Activated T-helper 17 cell treated with anti-CD3 and anti-CD28 coated beads, Interleukin-2, amount 50 U/mL, for 72 hours (primary cell): ENCODE measurements at regions not wholly inside any gene's neighbourhood (a gene's known extent, or its start where the extent isn't known, plus 50 kb on each side); places are given as distances from the start of the nearest gene placed in this dataset.
A peak's percentile ranks its signal among the peaks of the same experiment; 100 is the strongest.
"Not testable (repeated sequence)": the region's sequence is repeated elsewhere in the genome, so short reads cannot be mapped to it uniquely, and the experiment has no call there.

ENCODE experiments used
- ATAC-seq: fragments of 150-1000 bp; cut with Tn5 transposase; replicated peaks from 2 replicates; pipeline ENCODE4 v1.10.0; 2021; ENCODE audit warnings: mild to moderate bottlenecking, moderate library complexity
- H3K27ac Mint-ChIP-seq: one replicate; pipeline ENCODE4 v1.8.0; 2022; ENCODE audit warnings: mixed read lengths
- H3K27me3 Mint-ChIP-seq: one replicate; pipeline ENCODE4 v1.8.0; 2022; ENCODE audit warnings: mixed read lengths
- H3K36me3 Mint-ChIP-seq: one replicate; pipeline ENCODE4 v1.8.0; 2022; ENCODE audit warnings: low read depth, mild to moderate bottlenecking, mixed read lengths
- H3K4me1 Mint-ChIP-seq: one replicate; pipeline ENCODE4 v1.8.0; 2022; ENCODE audit warnings: mixed read lengths
- H3K4me3 Mint-ChIP-seq: one replicate; pipeline ENCODE4 v1.8.0; 2022; ENCODE audit warnings: mild to moderate bottlenecking, mixed read lengths
- H3K9me3 Mint-ChIP-seq: one replicate; pipeline ENCODE4 v1.8.0; 2022; ENCODE audit warnings: mixed read lengths

DNA sequence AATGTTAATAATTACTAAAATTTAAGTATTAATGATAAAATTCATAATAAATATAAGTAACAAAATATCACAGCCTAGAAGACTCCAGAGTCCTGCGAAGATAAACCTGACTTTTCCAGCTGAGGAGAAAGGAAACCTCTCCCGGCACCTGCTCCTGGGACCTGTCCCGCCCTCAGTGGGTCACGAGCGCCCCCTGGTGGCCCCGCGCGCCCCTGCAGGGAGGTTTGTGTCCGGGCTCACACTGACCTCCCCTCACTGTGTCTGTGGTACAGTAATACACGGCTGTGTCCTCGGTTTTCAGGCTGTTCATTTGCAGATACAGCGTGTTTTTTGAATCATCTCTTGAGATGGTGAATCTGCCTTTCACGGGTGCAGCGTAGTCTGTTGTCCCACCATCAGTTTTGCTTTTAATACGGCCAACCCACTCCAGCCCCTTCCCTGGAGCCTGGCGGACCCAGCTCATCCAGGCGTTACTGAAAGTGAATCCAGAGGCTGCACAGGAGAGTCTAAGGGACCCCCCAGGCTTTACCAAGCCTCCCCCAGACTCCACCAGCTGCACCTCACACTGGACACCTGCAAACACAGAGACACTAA lies 627.1 kb downstream of the TMEM121 start:
- H3K9me3 Mint-ChIP-seq, H3K27ac Mint-ChIP-seq, ATAC-seq, H3K4me3 Mint-ChIP-seq, H3K27me3 Mint-ChIP-seq, H3K4me1 Mint-ChIP-seq, H3K36me3 Mint-ChIP-seq: not testable (repeated sequence)

DNA sequence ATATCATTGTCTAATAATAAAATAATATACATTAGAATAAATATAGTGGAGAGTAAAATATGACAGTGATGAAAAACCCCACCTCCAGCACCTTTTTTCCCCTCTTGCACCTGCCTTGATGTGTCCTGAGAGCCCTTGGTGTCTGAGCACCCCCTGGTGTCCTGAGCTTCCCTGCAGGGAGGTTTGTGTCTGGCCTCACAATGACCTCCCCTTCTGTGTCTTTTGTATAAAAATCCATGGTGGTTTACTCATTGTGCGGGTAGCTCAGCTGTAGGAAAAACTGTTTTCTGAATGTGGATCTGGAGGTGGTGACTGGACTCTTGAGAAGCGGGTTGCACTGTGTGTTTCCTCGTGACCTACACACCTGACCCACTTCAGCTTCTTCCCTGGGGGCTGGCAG lies 636.9 kb downstream of the TMEM121 start:
- Mint-ChIP-seq H3K27ac (no peak overlapping the region), H3K36me3 (no peaks in the 10 kb centered on the region)

DNA sequence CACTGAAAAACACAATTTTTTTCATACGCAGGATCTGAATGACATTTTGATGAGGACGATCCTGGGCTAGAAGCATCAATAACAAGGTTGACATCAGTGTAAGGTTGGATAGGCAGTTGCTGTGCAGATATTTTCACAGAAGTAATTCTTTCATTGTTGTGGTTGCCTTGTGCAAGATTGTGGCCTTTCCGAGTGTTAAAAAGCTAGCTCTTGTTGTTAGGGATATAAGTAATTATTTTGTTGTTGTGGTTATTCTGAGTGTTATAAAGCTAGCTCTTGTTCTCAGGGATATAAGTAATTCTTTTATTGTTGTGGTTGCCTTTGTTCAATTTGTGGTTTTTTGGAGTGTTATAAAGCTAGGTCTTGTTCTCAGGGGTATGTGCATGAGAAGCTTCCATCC lies 637.4 kb downstream of the TMEM121 start:
- H3K27ac Mint-ChIP-seq, ATAC-seq, H3K27me3 Mint-ChIP-seq, H3K9me3 Mint-ChIP-seq, H3K36me3 Mint-ChIP-seq, H3K4me3 Mint-ChIP-seq: not testable (repeated sequence)
- peaks cover 16% of the 10 kb centered on the region for H3K4me1 Mint-ChIP-seq

More for the DNA sequence above, 636.9 kb downstream of the TMEM121 start:
- no peaks in the 10 kb centered on the region for H3K27me3 Mint-ChIP-seq
- no peak overlapping the region for H3K4me3 Mint-ChIP-seq
- H3K4me1 Mint-ChIP-seq: peaks cover 16% of the 10 kb centered on the region
- no peaks in the 10 kb centered on the region for H3K9me3 Mint-ChIP-seq
- ATAC-seq: no peak

DNA sequence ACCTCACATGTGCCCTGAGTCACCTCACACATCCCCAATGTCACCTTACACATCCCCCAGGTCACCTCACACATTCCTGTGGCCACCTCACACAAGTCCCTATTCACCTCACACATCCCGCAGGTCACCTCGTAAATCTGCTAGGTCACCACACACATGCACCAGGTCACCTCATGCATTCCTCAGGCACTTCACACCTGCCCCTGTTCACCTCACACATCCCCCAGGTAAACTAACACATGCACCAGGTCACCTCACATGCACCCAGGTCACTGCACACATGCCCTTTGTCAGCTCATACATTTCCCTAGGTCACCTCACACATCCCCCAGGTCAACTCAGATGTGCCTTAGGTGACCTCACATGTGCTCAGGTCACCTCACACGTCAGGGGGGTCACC lies 639.8 kb downstream of the TMEM121 start:
- Mint-ChIP-seq H3K4me1 (peaks cover 20% of the 10 kb centered on the region), H3K27ac (no peak overlapping the region), H3K9me3 (no peaks in the 10 kb centered on the region), H3K36me3 (no peaks in the 10 kb centered on the region), H3K27me3 (no peaks in the 10 kb centered on the region), H3K4me3 (no peak overlapping the region)
- ATAC-seq: no peak

DNA sequence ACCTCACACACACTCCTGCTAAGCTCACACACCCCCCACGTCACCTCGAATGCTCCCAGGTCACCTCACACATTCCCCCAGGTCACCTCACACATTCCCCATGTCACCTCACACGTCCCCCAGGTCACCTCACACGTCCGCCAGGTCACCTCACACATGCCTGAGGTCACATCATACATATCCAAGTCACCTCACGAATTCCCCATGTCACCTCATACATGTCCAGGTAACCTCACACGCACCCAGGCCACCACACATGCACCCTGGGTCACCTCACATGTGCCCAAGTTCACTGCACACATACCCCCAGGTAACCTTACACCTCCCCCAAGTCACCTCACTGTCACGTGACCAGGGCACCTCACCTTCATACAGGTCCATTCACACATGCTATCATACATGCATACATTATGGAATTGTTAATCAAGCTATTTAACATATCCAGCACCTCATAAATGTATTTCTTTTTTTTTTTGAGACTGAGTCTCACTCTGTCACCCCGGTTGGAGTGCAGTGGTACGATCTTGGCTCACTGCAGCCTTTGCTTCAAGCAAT lies 640.3 kb downstream of the TMEM121 start:
- ATAC-seq: no peak
- Mint-ChIP-seq H3K27me3 (no peaks in the 10 kb centered on the region), H3K27ac (no peak overlapping the region), H3K4me1 (peaks cover 20% of the 10 kb centered on the region), H3K36me3 (no peaks in the 10 kb centered on the region), H3K4me3 (no peak overlapping the region), H3K9me3 (no peaks in the 10 kb centered on the region)

DNA sequence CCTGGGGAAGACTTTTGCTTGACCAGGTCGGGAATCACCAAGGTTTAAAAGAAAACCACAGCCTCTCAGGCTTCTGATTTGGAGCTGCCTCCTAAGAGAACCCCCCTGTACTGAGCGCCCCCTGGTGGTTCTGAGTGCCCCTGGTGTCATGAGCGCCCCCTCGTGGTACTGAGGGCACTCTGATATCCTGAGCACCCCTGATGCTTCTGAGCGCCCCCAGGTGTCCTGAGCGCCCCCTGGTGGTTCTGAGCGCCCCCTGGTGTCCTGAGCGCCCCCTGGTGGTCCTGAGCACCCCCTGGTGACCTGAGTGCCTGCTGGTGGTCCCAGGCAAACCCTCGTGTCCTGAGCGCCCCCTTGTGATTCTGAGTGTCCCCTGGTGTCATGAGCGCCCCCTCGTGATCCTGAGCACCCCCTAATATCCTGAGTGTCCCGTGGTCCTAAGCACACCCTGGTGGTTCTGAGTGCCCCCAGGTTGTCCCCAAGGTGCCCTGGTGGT lies 643.8 kb downstream of the TMEM121 start:
- H3K4me1 Mint-ChIP-seq: peaks cover 22% of the 10 kb centered on the region
- not testable (repeated sequence) for H3K4me3 Mint-ChIP-seq, ATAC-seq, H3K9me3 Mint-ChIP-seq, H3K27ac Mint-ChIP-seq, H3K27me3 Mint-ChIP-seq, H3K36me3 Mint-ChIP-seq

DNA sequence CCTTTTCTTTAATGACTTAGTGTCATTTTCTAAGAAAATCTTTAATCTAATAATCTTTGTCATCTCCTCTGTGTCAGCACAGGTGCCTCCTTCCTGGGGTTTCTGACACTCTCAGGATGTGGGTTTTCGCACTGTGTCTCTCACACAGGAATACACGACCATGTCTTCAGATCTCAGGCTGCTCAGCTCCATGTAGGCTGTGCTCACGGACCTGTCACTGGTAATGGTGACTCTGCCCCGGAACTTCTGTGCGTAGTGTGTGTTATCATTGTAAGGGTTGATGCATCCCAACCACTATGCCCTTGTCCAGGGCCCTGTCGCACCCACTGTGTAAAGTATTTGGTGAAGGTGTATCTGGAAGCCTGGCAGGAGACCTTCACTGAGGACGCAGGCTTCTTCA lies 647.8 kb downstream of the TMEM121 start:
- Mint-ChIP-seq H3K27me3 (no peaks in the 10 kb centered on the region), H3K9me3 (no peaks in the 10 kb centered on the region), H3K4me1 (peaks cover 42% of the 10 kb centered on the region), H3K27ac (no peak overlapping the region), H3K36me3 (no peaks in the 10 kb centered on the region), H3K4me3 (peak overlapping the region; percentile 42)
- peak; percentile 68 for ATAC-seq

DNA sequence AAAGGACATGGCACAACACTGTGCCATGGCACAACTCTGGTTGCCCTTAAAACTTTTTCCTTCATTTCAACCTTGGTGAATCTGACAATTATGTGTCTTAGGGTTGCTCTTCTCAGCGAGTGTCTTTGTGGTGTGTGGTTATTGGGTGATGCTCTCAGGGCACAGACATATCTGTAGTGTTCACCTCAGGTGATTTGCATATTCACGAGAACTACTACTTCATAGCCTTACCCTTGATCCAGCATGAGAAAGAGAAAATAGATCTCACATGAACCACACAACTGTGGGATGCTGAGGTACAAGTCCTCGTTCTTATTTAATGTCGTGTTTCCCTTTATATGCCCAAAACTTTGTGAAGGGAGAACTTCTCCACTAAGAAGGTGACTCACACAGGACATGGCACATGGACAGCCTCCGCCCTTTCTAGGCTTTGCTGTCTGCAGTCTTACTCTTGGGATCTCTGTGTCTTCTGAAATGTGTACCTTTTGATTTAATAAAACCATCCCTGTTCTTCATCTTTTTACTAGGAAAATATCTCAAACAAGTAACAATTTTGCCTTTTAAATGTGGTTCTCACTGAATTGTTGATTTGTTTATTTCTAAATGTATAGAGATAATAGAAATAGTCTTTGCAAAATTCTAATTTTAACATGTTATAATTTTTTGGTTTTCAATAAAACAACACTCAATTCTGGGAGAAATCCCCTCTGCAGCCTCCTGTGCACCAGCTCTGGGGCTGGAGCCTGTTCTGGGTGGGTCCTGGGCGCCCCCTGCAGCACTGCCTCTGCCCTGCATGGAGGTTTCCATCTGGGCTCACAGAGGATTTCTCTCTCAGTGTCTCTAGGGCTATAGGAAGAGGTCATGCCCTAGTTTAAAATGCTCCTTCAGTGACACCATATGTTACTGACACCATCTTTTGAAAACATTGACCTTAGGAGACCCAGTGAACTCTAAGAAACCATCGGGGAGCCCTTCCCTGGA lies 651.2 kb downstream of the TMEM121 start:
- H3K36me3 Mint-ChIP-seq, H3K27ac Mint-ChIP-seq, H3K27me3 Mint-ChIP-seq, H3K9me3 Mint-ChIP-seq: not testable (repeated sequence)
- H3K4me1 Mint-ChIP-seq: peaks cover 41% of the 10 kb centered on the region
- peak overlapping the region; percentile 5 for H3K4me3 Mint-ChIP-seq
- peak; percentile 97 for ATAC-seq

DNA sequence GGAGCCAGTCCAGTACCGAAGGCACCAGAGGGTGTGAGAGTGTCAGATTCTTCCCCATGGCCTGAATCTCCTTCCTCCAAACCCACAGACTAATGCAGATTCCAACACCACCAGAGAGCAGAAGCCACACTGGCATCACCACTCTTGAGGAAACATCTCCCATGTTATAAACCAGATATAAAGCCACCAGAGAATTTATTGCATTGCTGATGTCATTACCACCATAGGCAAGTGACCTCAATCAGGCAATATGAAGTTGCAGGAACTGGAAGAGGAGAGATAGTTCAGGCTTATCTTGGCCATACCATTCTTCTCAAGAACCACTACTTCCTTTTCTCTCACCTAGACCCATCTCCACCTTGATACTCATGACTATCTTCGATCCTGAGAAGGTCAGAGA lies 653.4 kb downstream of the TMEM121 start:
- H3K4me1 Mint-ChIP-seq: peaks cover 39% of the 10 kb centered on the region
- H3K36me3 Mint-ChIP-seq: no peaks in the 10 kb centered on the region
- no peak overlapping the region for H3K4me3 Mint-ChIP-seq
- H3K27me3 Mint-ChIP-seq: no peaks in the 10 kb centered on the region
- no peak overlapping the region for H3K27ac Mint-ChIP-seq
- ATAC-seq: no peak
- no peaks in the 10 kb centered on the region for H3K9me3 Mint-ChIP-seq

DNA sequence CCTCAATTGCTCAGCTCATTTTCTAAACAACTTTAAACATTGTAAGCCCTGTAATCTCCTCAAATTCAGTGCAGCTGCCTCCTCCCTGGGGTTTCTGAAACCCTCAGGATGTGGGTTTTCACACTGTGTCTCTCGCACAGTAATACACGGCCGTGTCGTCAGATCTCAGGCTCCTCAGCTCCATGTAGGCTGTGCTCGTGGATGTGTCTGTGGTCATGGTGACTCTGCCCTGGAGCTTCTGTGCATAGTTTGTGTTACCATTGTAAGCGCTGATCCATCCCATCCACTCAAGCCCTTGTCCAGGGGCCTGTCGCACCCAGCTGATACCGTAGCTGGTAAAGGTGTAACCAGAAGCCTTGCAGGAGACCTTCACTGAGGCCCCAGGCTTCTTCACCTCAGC lies 658.4 kb downstream of the TMEM121 start:
- H3K4me1 Mint-ChIP-seq: peaks cover 29% of the 10 kb centered on the region
- not testable (repeated sequence) for H3K9me3 Mint-ChIP-seq, H3K27me3 Mint-ChIP-seq, H3K36me3 Mint-ChIP-seq
- H3K27ac Mint-ChIP-seq: peak overlapping the region; percentile 52
- peak; percentile 89 for ATAC-seq
- peak overlapping the region; percentile 56 for H3K4me3 Mint-ChIP-seq

DNA sequence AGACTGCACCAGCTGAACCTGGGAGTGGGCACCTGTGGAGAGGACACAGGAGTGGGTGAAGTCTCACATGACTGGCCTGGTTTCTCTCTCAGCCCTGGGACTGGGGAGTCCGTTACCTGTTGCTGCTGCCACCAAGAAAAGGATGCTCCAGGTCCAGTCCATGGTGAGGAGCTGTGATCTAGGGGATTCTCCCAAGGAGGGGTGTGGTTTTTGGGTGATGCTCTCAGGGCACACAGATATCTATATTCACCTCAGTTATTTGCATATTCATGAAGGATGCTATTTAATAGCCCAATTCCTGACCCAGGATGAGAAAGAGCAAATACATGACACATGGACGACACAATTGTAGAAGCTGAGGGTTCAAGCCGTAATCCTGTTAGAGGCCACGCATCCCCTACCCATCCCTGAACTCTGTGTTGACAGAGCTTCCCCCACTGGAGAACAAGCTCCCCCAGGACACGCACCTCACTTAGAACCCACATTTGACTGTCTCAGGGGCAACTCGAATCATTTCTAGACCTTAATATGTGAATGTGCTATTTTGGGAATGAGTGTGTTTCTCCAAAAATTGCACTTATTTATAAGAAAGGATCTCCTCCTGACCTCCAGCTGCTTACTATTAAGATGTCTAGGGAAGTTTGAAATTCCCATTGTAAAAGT lies 658.9 kb downstream of the TMEM121 start:
- Mint-ChIP-seq H3K4me1 (peaks cover 29% of the 10 kb centered on the region), H3K4me3 (peak overlapping the region; percentile 56), H3K27ac (peak overlapping the region; percentile 52)
- peak; percentile 23 for ATAC-seq
- H3K27me3 Mint-ChIP-seq, H3K36me3 Mint-ChIP-seq, H3K9me3 Mint-ChIP-seq: not testable (repeated sequence)

DNA sequence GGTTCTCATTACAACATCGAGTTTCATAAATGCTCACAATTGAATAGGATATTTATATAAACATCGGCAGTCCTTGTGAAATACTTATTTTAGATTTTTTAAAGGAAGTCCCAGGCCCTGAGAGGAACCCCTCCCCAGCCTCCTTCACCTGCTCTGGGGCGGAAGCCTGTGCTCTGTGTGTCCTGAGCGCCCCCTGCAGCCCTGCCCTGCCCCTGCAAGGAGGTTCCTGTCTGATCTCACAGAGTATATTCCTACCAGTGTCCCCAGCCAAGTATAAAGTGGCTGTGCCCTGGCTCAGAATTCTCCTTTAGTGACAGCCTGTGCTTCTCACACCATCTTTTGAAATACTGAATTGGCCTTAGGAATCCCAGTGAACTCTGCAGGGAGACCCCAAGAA lies 659.5 kb downstream of the TMEM121 start:
- no peaks in the 10 kb centered on the region for H3K27me3 Mint-ChIP-seq
- peak overlapping the region; percentile 52 for H3K27ac Mint-ChIP-seq

DNA sequence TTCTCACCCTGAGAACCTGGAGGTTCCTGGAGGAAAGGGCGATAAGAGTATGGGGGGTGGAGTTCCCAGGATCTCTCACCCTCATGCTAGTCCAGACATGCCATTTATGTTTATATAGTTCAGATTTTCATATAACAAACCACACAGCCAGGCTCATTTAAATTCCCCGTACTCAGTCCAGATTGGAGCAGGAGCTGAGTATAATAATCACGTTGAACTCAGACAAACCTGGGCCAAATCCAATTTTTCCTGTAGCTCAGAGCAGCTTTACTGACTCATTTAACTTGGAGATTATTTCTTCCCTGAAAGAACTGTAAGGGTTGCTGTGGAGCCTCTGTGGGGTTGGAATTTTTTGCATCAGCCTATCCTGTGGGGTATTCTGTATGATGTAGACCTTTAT lies 660.8 kb downstream of the TMEM121 start:
- no peak overlapping the region for H3K4me3 Mint-ChIP-seq
- no peaks in the 10 kb centered on the region for H3K27me3 Mint-ChIP-seq
- no peak overlapping the region for H3K27ac Mint-ChIP-seq
- H3K9me3 Mint-ChIP-seq: no peaks in the 10 kb centered on the region
- H3K36me3 Mint-ChIP-seq: no peaks in the 10 kb centered on the region
- ATAC-seq: no peak
- H3K4me1 Mint-ChIP-seq: peaks cover 29% of the 10 kb centered on the region

More for the DNA sequence above, 659.5 kb downstream of the TMEM121 start:
- Mint-ChIP-seq H3K36me3 (no peaks in the 10 kb centered on the region), H3K9me3 (no peaks in the 10 kb centered on the region), H3K4me3 (peak overlapping the region; percentile 56), H3K4me1 (peaks cover 29% of the 10 kb centered on the region)
- ATAC-seq: peak; percentile 77

DNA sequence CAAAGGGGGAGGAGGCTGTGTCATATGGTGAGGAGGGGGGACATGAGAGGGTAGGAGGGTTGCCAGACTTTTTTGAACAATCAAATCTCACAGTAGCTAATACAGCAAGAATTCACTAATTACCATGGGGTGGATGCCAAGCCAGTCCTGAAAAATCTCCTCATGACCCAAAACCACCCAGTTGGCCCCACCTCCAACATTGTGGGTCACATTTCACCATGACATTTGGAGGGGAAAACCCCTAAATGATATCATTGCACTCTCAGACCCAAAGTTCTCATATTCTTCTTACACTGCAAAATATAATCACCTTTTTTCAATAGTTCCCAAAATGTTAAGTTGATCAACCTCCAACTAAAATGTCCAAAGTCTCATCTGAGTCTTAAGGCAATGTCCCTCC lies 666.3 kb downstream of the TMEM121 start:
- H3K4me3 Mint-ChIP-seq, H3K27ac Mint-ChIP-seq, H3K27me3 Mint-ChIP-seq, H3K36me3 Mint-ChIP-seq, H3K9me3 Mint-ChIP-seq: not testable (repeated sequence)
- peaks cover 10% of the 10 kb centered on the region for H3K4me1 Mint-ChIP-seq
- ATAC-seq: peak; percentile 95
